B cell (primary cell): ENCODE measurements at regions not wholly inside any gene's neighbourhood (a gene's known extent, or its start where the extent isn't known, plus 50 kb on each side); places are given as distances from the start of the nearest gene placed in this dataset.

Source experiments
- CTCF ChIP-seq: fragments of 200-600 bp; IDR thresholded peaks from one replicate; pipeline ENCODE4 v1.8.0; 2022; ENCODE audit warnings: antibody characterized with exemption, mild to moderate bottlenecking
- EZH2 ChIP-seq: IDR thresholded peaks from 2 replicates; pipeline ENCODE4 v1.6.1; 2012; ENCODE audit warnings: borderline replicate concordance, low read depth, mild to moderate bottlenecking, moderate library complexity, low read length; ENCODE audit not compliant: insufficient read depth, poor library complexity, severe bottlenecking

GRCh38 chr10:129280155-129280502 lies 186.9 kb upstream of the MGMT start:
- TF ChIP-seq CTCF (no peak), EZH2 (no peak)
